ENCODE measurements at regions not wholly inside any gene's neighbourhood (a gene's known extent, or its start where the extent isn't known, plus 50 kb on each side); places are given as distances from the start of the nearest gene placed in this dataset.
"Not testable (repeated sequence)": the region's sequence is repeated elsewhere in the genome, so short reads cannot be mapped to it uniquely, and the experiment has no call there.

DNA sequence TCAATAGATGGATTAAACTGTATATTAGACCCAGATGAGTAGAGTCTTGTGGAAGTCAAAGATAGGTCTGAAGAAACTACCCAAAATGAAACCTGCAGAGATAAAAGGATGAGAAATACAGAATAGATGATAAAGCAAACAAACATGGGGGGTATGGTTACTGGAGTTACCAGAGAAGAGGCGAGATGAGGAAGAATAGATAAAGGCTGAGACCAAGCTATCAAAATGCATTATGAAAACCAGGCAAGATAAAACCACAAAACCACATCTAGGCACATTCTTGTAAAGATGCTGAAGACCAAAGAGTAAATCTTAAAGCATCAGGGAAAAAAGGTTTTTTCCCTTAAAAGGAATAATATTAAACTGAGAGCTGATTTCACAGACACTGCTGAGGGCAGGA, 271.8 kb upstream of the NBPF12 start:
- TF ChIP-seq CTCF (conservative IDR thresholded peaks at IDR 0.05; ENCODE audit: low read depth, low read length); POLR2A (IDR thresholded peaks at IDR 0.05; ENCODE audit: low read depth, low read length); USF2 (IDR thresholded peaks at IDR 0.05; ENCODE audit: low read depth, low read length); CEBPB (IDR thresholded peaks at IDR 0.05; ENCODE audit: low read depth, low read length); ELK1 (IDR thresholded peaks at IDR 0.05; ENCODE audit: borderline replicate concordance, low read depth, low read length); MAFK (IDR thresholded peaks at IDR 0.05; ENCODE audit: low read depth, low read length); RFX5 (IDR thresholded peaks at IDR 0.05; ENCODE audit: low read depth, low read length); MXI1 (IDR thresholded peaks at IDR 0.05; ENCODE audit: borderline replicate concordance, low read depth, low read length): not testable (repeated sequence)
